Ectodermal cell (in vitro differentiated cells): ENCODE measurements at regions not wholly inside any gene's neighbourhood (a gene's known extent, or its start where the extent isn't known, plus 50 kb on each side); places are given as distances from the start of the nearest gene placed in this dataset.

ENCODE experiments used
- H3K27ac ChIP-seq: 2 replicates; pipeline ENCODE4 v1.7.0; 2013; ENCODE audit warnings: mild to moderate bottlenecking, low read depth, low read length; ENCODE audit not compliant: insufficient read depth, poor library complexity, severe bottlenecking
- H3K27me3 ChIP-seq: 2 replicates; pipeline ENCODE4 v1.7.0; 2013; ENCODE audit warnings: mild to moderate bottlenecking, low read length; ENCODE audit not compliant: insufficient read depth, control insufficient read depth, poor library complexity, severe bottlenecking
- H3K36me3 ChIP-seq: one replicate; pipeline ENCODE4 v1.7.0; 2013; ENCODE audit warnings: low read length; ENCODE audit not compliant: control insufficient read depth, insufficient read depth
- H3K4me1 ChIP-seq: one replicate; pipeline ENCODE4 v1.7.0; 2013; ENCODE audit warnings: low read length; ENCODE audit not compliant: control insufficient read depth, insufficient read depth
- H3K4me3 ChIP-seq: 2 replicates; pipeline ENCODE4 v1.7.0; 2013; ENCODE audit warnings: low read depth, low read length, control low read depth; ENCODE audit not compliant: insufficient read depth
- H3K9me3 ChIP-seq: 2 replicates; pipeline ENCODE4 v1.7.0; 2013; ENCODE audit warnings: mild to moderate bottlenecking, low read length, moderate library complexity; ENCODE audit not compliant: control insufficient read depth
- WGBS, 2 experiments: methylation state at CpG; one replicate each; pipeline ENCODE4 v1.1.7; 2013; ENCODE audit warnings: missing lambda C conversion rate in 2 of 2; 5-methylcytosine and 5-hydroxymethylcytosine counted together

DNA sequence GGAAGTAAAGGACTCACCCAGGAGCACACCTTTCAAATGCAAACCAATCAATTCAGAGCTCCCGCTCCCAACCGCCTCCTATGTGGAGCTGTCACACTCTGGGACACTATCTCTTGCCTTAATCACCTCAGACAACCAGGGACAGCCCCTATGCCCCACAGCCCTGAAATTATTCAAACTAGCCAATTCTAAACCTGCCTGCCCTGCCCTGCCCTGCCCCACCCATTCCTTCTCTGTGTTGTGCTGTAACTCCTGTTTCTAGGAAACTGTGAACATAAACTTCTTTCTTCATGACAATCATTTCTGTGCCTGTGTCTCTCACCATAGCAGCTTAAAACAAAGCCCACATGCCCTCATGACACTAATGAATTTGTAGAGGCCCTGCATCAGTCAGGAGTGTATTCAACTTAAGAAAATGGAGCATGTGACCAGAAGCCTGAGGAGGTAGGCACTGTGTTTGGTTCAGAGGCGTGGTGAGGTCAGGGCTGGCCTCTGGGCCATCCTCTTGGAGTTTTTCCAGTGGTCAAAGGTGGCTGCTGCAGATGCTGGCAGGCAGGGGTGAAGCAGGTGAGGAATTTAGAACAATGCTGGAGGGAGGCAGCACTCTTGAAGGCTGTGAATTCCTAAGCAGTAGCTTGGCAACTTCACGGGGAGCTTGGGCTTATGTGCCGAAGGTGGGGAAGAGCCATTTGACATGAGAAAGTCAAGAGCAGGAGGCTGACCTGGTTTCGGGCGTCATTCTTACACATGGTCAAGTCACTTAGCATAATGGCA is 74.5 kb downstream of the RHOU start:
- Histone ChIP-seq H3K9me3 (no peaks in the 10 kb centered on the region), H3K4me1 (peaks cover 20% of the 10 kb centered on the region), H3K36me3 (no peaks in the 10 kb centered on the region), H3K27ac (no peak overlapping the region), H3K4me3 (no peak overlapping the region), H3K27me3 (no peaks in the 10 kb centered on the region)
- WGBS, 2 experiments, result 61 to 62% methylated on average over 7 of the region's 7 CpGs

DNA sequence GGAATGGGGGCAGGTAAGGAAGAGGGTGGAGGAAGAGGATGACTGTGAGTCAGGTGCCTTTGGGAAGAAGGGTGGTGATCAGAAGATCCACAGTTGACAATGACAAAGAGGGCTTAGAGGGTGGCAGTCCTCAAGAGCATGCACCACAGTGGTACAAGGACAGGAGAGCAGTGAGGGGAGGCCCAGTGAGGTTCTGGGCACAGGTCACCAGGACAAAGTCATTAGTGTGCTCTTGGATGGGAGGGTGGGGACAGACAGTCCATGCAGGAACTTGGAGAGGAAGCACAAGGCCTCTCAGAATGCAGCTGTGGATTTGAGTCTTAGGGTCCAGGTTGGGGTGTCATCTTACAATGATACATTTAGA is 75.1 kb downstream of the RHOU start:
- Histone ChIP-seq H3K27ac (no peak overlapping the region), H3K36me3 (no peaks in the 10 kb centered on the region), H3K4me1 (peaks cover 17% of the 10 kb centered on the region), H3K4me3 (no peak overlapping the region), H3K9me3 (no peaks in the 10 kb centered on the region), H3K27me3 (no peaks in the 10 kb centered on the region)

DNA sequence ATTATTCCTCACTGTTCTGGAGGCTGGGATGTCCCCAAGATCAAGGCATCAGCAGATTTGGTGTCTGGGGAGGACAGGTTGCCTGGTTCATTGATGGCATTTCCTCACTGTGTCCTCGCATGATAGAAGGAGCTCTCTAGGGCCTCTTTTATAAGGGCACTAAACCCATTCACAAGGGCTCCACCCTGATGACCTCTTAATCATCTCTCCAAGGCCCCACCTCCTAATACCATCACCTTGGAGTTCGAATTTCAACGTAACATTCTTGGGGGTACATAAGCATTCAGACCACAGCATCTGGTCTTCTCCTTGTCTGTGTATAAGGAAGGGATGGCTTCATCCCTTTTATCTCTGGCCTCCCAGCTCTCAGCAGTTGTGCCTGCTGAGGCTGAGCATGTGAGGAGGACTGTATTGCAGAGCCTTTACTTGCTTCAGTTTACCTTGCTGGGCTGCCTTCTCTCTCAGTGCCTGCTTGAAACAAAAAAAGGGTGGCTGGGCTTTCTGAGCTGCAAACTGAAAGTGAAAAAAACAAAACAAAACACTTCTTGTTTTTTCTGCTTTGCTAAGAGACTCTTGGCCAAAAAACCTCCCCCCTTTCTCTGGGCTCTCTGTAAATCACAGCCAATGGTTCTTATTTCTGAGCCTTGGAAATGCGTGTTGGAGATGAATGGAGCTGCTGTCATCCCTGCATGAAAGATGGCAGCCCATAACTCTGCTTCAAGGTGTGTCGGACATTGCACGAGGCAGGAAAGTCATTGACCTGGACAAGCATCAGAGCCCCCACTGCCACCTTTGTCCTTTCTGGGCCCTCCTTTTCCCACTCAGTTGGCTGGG is 75.8 kb downstream of the RHOU start:
- H3K27ac ChIP-seq, result no peak overlapping the region
- no peaks in the 10 kb centered on the region for H3K9me3 ChIP-seq
- no peaks in the 10 kb centered on the region for H3K36me3 ChIP-seq
- 83 to 85% methylated on average over 6 of the region's 6 CpGs for WGBS, 2 experiments
- H3K4me3 ChIP-seq, result no peak overlapping the region
- H3K27me3 ChIP-seq, result no peaks in the 10 kb centered on the region
- H3K4me1 ChIP-seq, result peaks cover 17% of the 10 kb centered on the region

- WGBS, 2 experiments, result 92 to 94% methylated on average over 11 of the region's 11 CpGs
- H3K27me3 ChIP-seq, result no peaks in the 10 kb centered on the region
- H3K36me3 ChIP-seq, result no peaks in the 10 kb centered on the region
- peaks cover 17% of the 10 kb centered on the region for H3K4me1 ChIP-seq
- no peak overlapping the region for H3K4me3 ChIP-seq
- H3K9me3 ChIP-seq, result no peaks in the 10 kb centered on the region
- H3K27ac ChIP-seq, result no peak overlapping the region
These were observed 76.5 kb downstream of the RHOU start for GRCh38 chr1:228811712-228812305.

- H3K36me3 ChIP-seq, result no peaks in the 10 kb centered on the region
- H3K4me1 ChIP-seq, result peaks cover 17% of the 10 kb centered on the region
- no peaks in the 10 kb centered on the region for H3K27me3 ChIP-seq
- no peak overlapping the region for H3K4me3 ChIP-seq
- H3K9me3 ChIP-seq, result no peaks in the 10 kb centered on the region
- H3K27ac ChIP-seq, result no peak overlapping the region
These were observed 77.7 kb downstream of the RHOU start for GRCh38 chr1:228812961-228813360.

DNA sequence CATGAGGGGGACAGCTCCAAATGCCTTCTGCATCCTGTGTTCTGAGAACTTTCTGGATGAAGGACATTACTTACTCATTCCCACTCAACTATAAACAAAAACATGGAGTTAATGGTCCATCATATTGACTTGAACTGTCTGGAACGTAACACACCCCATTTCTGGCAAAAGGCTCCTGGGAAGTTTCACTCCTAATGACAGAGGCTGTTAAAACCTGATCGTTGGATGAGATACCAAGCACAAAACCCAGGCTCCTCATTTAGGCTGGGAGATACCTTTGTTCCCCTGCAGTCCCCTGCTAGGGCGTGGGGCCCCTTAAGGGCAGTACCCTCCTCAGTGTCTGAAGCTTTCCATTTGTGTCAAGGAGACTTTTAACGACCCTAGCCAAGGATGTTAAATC is 78.9 kb downstream of the RHOU start:
- H3K36me3 ChIP-seq, result no peaks in the 10 kb centered on the region
- no peak overlapping the region for H3K27ac ChIP-seq
- H3K27me3 ChIP-seq, result no peaks in the 10 kb centered on the region
- peaks cover 17% of the 10 kb centered on the region for H3K4me1 ChIP-seq
- no peak overlapping the region for H3K4me3 ChIP-seq
- no peaks in the 10 kb centered on the region for H3K9me3 ChIP-seq
- WGBS, 2 experiments, result 58 to 62% methylated on average over 3 to 4 of the region's 4 CpGs

GRCh38 chr1:228818296-228818695 is 83.0 kb downstream of the RHOU start:
- Histone ChIP-seq H3K4me3 (no peak overlapping the region), H3K4me1 (no peaks in the 10 kb centered on the region), H3K27me3 (no peaks in the 10 kb centered on the region), H3K9me3 (no peaks in the 10 kb centered on the region), H3K36me3 (no peaks in the 10 kb centered on the region), H3K27ac (no peak overlapping the region)
- WGBS, 2 experiments, result 87 to 88% methylated on average over 7 of the region's 7 CpGs

- Histone ChIP-seq H3K36me3 (no peaks in the 10 kb centered on the region), H3K27ac (no peak overlapping the region), H3K4me1 (no peaks in the 10 kb centered on the region), H3K27me3 (no peaks in the 10 kb centered on the region), H3K4me3 (no peak overlapping the region), H3K9me3 (no peaks in the 10 kb centered on the region)
- 90 to 91% methylated on average over 5 to 6 of the region's 6 CpGs for WGBS, 2 experiments
These were observed 83.8 kb downstream of the RHOU start for GRCh38 chr1:228818928-228819630.

DNA sequence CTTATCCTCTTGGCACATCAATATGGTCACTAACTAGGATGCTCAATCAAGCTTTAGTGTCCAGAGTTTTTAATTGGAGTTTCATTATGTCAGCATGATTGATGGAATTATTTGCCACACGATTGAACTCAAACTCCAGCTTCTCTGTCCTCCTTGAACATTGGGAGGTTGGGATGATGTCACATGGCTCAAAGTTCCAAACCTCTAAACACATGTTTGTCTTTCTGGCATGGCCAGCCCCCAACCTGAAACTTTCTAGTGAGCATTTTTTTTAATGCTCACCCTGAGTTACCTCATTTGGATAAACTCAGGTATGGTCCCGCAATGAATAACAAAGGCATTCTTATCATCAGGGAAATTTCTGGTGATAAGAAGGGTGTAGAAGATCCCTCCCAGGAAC is 86.0 kb downstream of the RHOU start:
- Histone ChIP-seq H3K27ac (no peak overlapping the region), H3K9me3 (no peaks in the 10 kb centered on the region), H3K4me3 (no peak overlapping the region), H3K4me1 (no peaks in the 10 kb centered on the region), H3K27me3 (no peaks in the 10 kb centered on the region), H3K36me3 (no peaks in the 10 kb centered on the region)
- WGBS, 2 experiments, result 75 to 89% methylated on average over 2 of the region's 2 CpGs

GRCh38 chr1:228823200-228823599 is 87.9 kb downstream of the RHOU start:
- Histone ChIP-seq H3K36me3 (no peaks in the 10 kb centered on the region), H3K27me3 (no peaks in the 10 kb centered on the region), H3K9me3 (no peaks in the 10 kb centered on the region), H3K27ac (no peak overlapping the region), H3K4me3 (no peak overlapping the region), H3K4me1 (peaks cover 4% of the 10 kb centered on the region)
- WGBS, 2 experiments, result 85 to 92% methylated on average over 3 of the region's 3 CpGs
